H1 (cell line): ENCODE measurements at regions not wholly inside any gene's neighbourhood (a gene's known extent, or its start where the extent isn't known, plus 50 kb on each side); places are given as distances from the start of the nearest gene placed in this dataset.

Experiments
- CTCF ChIA-PET: fragments of 300-600 bp; sonication (Branson Sonifier 250); formaldehyde crosslinking; loops from one replicate; lab custom pipeline; 2021; ENCODE audit not compliant: partially characterized antibody; lab: Charles Lee
- POLR2A ChIA-PET: fragments of 300-600 bp; sonication (Branson Sonifier 250); formaldehyde crosslinking; loops from one replicate; lab custom pipeline; 2021; ENCODE audit warnings: inconsistent platforms; ENCODE audit not compliant: partially characterized antibody; lab: Charles Lee
- DNase-seq, 2 experiments: peaks; one replicate each; pipeline versions ENCODE4 v3.0.0 to v3.0.0-alpha.2; 2010 to 2022; ENCODE audit warnings: low spot score in 2 of 2, low read depth in 1 of 2, mixed read lengths in 1 of 2
- FAIRE-seq: peaks from 2 replicates; lab custom pipeline; 2011; peaks lifted over from hg19 to GRCh38; lab: Jason Lieb, UNC
- H2AFZ ChIP-seq: 2 replicates; pipeline ENCODE4 v1.8.1; 2012; ENCODE audit warnings: low read length, inconsistent platforms
- H2AK5ac ChIP-seq: 2 replicates; pipeline ENCODE4 v1.6.1; 2013; ENCODE audit warnings: low read depth, low read length
- H2BK120ac ChIP-seq: replicated peaks from 2 replicates; pipeline ENCODE3; 2013; ENCODE audit warnings: low read depth, low read length, inconsistent platforms
- H2BK12ac ChIP-seq: 2 replicates; pipeline ENCODE4 v1.6.1; 2013; ENCODE audit warnings: low read depth, low read length
- H2BK15ac ChIP-seq: 2 replicates; pipeline ENCODE4 v1.6.1; 2013; ENCODE audit warnings: low read length
- H2BK20ac ChIP-seq: 2 replicates; pipeline ENCODE4 v1.6.1; 2013; ENCODE audit warnings: low read length
- H2BK5ac ChIP-seq: 2 replicates; pipeline ENCODE4 v1.6.1; 2013; ENCODE audit warnings: low read depth, low read length
- H3K14ac ChIP-seq: 2 replicates; pipeline ENCODE4 v1.6.1; 2013; ENCODE audit warnings: inconsistent platforms; ENCODE audit not compliant: insufficient read length
- H3K18ac ChIP-seq: 2 replicates; pipeline ENCODE4 v1.6.1; 2013; ENCODE audit warnings: low read length; ENCODE audit errors: extremely low read depth
- H3K23ac ChIP-seq: 2 replicates; pipeline ENCODE4 v1.6.1; 2013; ENCODE audit warnings: inconsistent platforms; ENCODE audit not compliant: insufficient read length
- H3K23me2 ChIP-seq: 2 replicates; pipeline ENCODE4 v1.6.1; 2013; ENCODE audit warnings: low read depth, low read length
- H3K27ac ChIP-seq: 2 replicates; pipeline ENCODE4 v1.6.1; 2011; ENCODE audit warnings: low read depth, low read length, inconsistent platforms
- H3K27me3 ChIP-seq, 4 experiments: replicated peaks in 1 of 4; 1 replicate in 1 of 4; 2 replicates in 3 of 4; pipeline versions ENCODE4 v1.6.1 to v1.8.1; 2011 to 2013; ENCODE audit warnings: low read length in 3 of 4, mild to moderate bottlenecking in 3 of 4, inconsistent platforms in 2 of 4, mixed read lengths in 2 of 4, moderate library complexity in 1 of 4; ENCODE audit not compliant: control insufficient read depth in 3 of 4, insufficient read depth in 3 of 4; ENCODE audit errors: extremely low read depth in 1 of 4
- H3K36me3 ChIP-seq, 4 experiments: 2 replicates each; pipeline versions ENCODE4 v1.6.1 to v1.8.1; 2011 to 2013; ENCODE audit warnings: mild to moderate bottlenecking in 4 of 4, low read length in 3 of 4, moderate library complexity in 2 of 4, control low read depth in 1 of 4, inconsistent platforms in 1 of 4; ENCODE audit not compliant: insufficient read depth in 4 of 4, control insufficient read depth in 2 of 4
- H3K4ac ChIP-seq: replicated peaks from 2 replicates; pipeline ENCODE3; 2013; ENCODE audit warnings: low read length, low read depth, mixed read lengths, inconsistent platforms; ENCODE audit not compliant: insufficient read length
- H3K4me1 ChIP-seq, 4 experiments: replicated peaks in 1 of 4; 1 replicate in 1 of 4; 2 replicates in 3 of 4; pipeline versions ENCODE4 v1.6.1 to v1.8.1; 2011 to 2013; ENCODE audit warnings: low read length in 3 of 4, inconsistent platforms in 2 of 4, mixed read lengths in 1 of 4; ENCODE audit not compliant: insufficient read depth in 4 of 4, control insufficient read depth in 3 of 4
- H3K4me2 ChIP-seq, 2 experiments: 2 replicates each; pipeline versions ENCODE4 v1.6.1 to v1.8.1; 2011 to 2013; ENCODE audit warnings: low read depth in 2 of 2, low read length in 2 of 2, control low read depth in 1 of 2, inconsistent platforms in 1 of 2, mild to moderate bottlenecking in 1 of 2; ENCODE audit not compliant: insufficient read depth in 1 of 2
- H3K4me3 ChIP-seq, 4 experiments: fragments of 200-600, 300-600 bp in 1 of 4; sonication (generic), shearing (Covaris generic), sonication (Bioruptor Twin) in 1 of 4; 2 replicates each; pipeline versions ENCODE4 v1.5.1 to v1.8.1; 2011 to 2016; ENCODE audit warnings: low read length in 4 of 4, low read depth in 3 of 4, control low read depth in 2 of 4, inconsistent platforms in 2 of 4, mild to moderate bottlenecking in 2 of 4, mixed read lengths in 1 of 4, moderate library complexity in 1 of 4; ENCODE audit not compliant: insufficient read depth in 2 of 4; ENCODE audit errors: extremely low read depth in 1 of 4
- H3K56ac ChIP-seq: replicated peaks from 2 replicates; pipeline ENCODE3; 2013; ENCODE audit warnings: low read depth, mild to moderate bottlenecking, mixed read lengths, low read length, inconsistent platforms; ENCODE audit not compliant: insufficient read length
- H3K79me1 ChIP-seq: 2 replicates; pipeline ENCODE4 v1.6.1; 2013; ENCODE audit warnings: low read depth, low read length, control low read depth
- H3K79me2 ChIP-seq, 2 experiments: 2 replicates each; pipeline versions ENCODE4 v1.6.1 to v1.8.1; 2012 to 2013; ENCODE audit warnings: low read length in 2 of 2, mild to moderate bottlenecking in 2 of 2, inconsistent platforms in 1 of 2; ENCODE audit not compliant: insufficient read depth in 2 of 2, control insufficient read depth in 1 of 2
- H3K9ac ChIP-seq, 4 experiments: replicated peaks in 1 of 4; 1 replicate in 1 of 4; 2 replicates in 3 of 4; pipeline versions ENCODE4 v1.6.1 to v1.8.1; 2011 to 2013; ENCODE audit warnings: low read depth in 3 of 4, low read length in 3 of 4, control low read depth in 2 of 4, mild to moderate bottlenecking in 2 of 4, moderate library complexity in 2 of 4, inconsistent platforms in 1 of 4; ENCODE audit errors: extremely low read depth in 1 of 4
- H3K9me3 ChIP-seq, 2 experiments: 2 replicates each; pipeline versions ENCODE4 v1.6.1 to v1.8.1; 2012 to 2013; ENCODE audit warnings: mild to moderate bottlenecking in 2 of 2, moderate library complexity in 2 of 2, control low read depth in 1 of 2, inconsistent platforms in 1 of 2, low read depth in 1 of 2, low read length in 1 of 2, mixed read lengths in 1 of 2; ENCODE audit not compliant: insufficient read depth in 2 of 2
- H4K20me1 ChIP-seq, 2 experiments: replicated peaks in 1 of 2; 2 replicates each; pipeline versions ENCODE3 to v1.8.1; 2011 to 2013; ENCODE audit warnings: inconsistent platforms in 2 of 2, low read length in 2 of 2, mild to moderate bottlenecking in 1 of 2; ENCODE audit not compliant: insufficient read depth in 2 of 2, control insufficient read depth in 1 of 2
- H4K5ac ChIP-seq: 2 replicates; pipeline ENCODE4 v1.6.1; 2013; ENCODE audit warnings: low read length, low read depth, mixed read lengths, inconsistent platforms; ENCODE audit not compliant: insufficient read length
- H4K8ac ChIP-seq: 2 replicates; pipeline ENCODE4 v1.8.0; 2013; ENCODE audit warnings: mild to moderate bottlenecking, moderate library complexity, low read length, inconsistent platforms; ENCODE audit not compliant: insufficient read depth; ENCODE audit errors: extremely low read depth
- H4K91ac ChIP-seq: replicated peaks from 2 replicates; pipeline ENCODE3; 2013; ENCODE audit warnings: low read length, mixed read lengths, inconsistent platforms; ENCODE audit not compliant: insufficient read length
- ASH2L ChIP-seq: fragments of 200-600, 300-600 bp; sonication (generic); IDR thresholded peaks from one replicate; pipeline ENCODE4 v1.7.1; 2017; ENCODE audit warnings: low read length
- CBX5 ChIP-seq: fragments of 300-800, 300-1000 bp; sonication (generic); IDR thresholded peaks from 2 replicates; pipeline ENCODE4 v1.7.1; 2016; ENCODE audit warnings: antibody characterized with exemption, low read length, low read depth
- CHD1 ChIP-seq: IDR thresholded peaks from 2 replicates; pipeline ENCODE4 v1.6.1; 2012; ENCODE audit warnings: low read depth, low read length, improper control_type of control experiment
- CREB1 ChIP-seq: IDR thresholded peaks from 2 replicates; pipeline ENCODE4 v1.6.1; 2012; ENCODE audit warnings: inconsistent platforms
- GTF2F1 ChIP-seq: IDR thresholded peaks from 2 replicates; pipeline ENCODE4 v1.6.1; 2012; ENCODE audit warnings: low read depth, low read length, improper control_type of control experiment, borderline replicate concordance
- JUND ChIP-seq: IDR thresholded peaks from 2 replicates; pipeline ENCODE4 v1.6.1; 2011; ENCODE audit warnings: mild to moderate bottlenecking, improper control_type of control experiment, low read length
- MAFK ChIP-seq: IDR thresholded peaks from 2 replicates; pipeline ENCODE4 v1.6.1; 2012; ENCODE audit warnings: low read depth, mild to moderate bottlenecking, improper control_type of control experiment, low read length
- NANOG ChIP-seq: IDR thresholded peaks from 2 replicates; pipeline ENCODE4 v1.6.1; 2011; ENCODE audit warnings: low read length, low read depth, mild to moderate bottlenecking, inconsistent platforms; ENCODE audit not compliant: insufficient read depth, poor library complexity, severe bottlenecking
- POLR2A ChIP-seq, 2 experiments: IDR thresholded peaks; 1 replicate in 1 of 2; 2 replicates in 1 of 2; pipeline ENCODE4 v1.6.1; 2011; ENCODE audit warnings: low read depth in 2 of 2, low read length in 2 of 2, mild to moderate bottlenecking in 2 of 2; ENCODE audit errors: control extremely low read depth in 1 of 2
- POLR2AphosphoS5 ChIP-seq: IDR thresholded peaks from 2 replicates; pipeline ENCODE4 v1.6.1; 2011; ENCODE audit warnings: low read depth, low read length
- RBBP5 ChIP-seq: IDR thresholded peaks from 2 replicates; pipeline ENCODE4 v1.7.1; 2012; ENCODE audit warnings: low read depth, mild to moderate bottlenecking, inconsistent platforms, low read length, moderate library complexity, borderline replicate concordance
- SIN3A ChIP-seq, 2 experiments: IDR thresholded peaks in 1 of 2; conservative IDR thresholded peaks in 1 of 2; 2 replicates each; pipeline ENCODE4 v1.6.1; 2011 to 2012; ENCODE audit warnings: low read length in 2 of 2, improper control_type of control experiment in 1 of 2, low read depth in 1 of 2, mild to moderate bottlenecking in 1 of 2
- SUZ12 ChIP-seq: fragments of 200-600 bp; sonication (generic); IDR thresholded peaks from 2 replicates; pipeline ENCODE4 v1.6.1; 2012; ENCODE audit warnings: mild to moderate bottlenecking, inconsistent platforms, low read length, moderate library complexity, mixed read lengths
- TEAD4 ChIP-seq: IDR thresholded peaks from 2 replicates; pipeline ENCODE4 v1.6.1; 2012; ENCODE audit warnings: low read depth, low read length, inconsistent platforms, mixed read lengths
- WGBS, 2 experiments: shearing (Covaris generic) in 1 of 2; methylation state at CpG; one replicate each; pipeline versions ENCODE4 v1.1.6 to v1.1.7; 2013 to 2015; ENCODE audit warnings: low lambda C conversion rate in 2 of 2, mixed read lengths in 2 of 2, inconsistent platforms in 1 of 2, low coverage in 1 of 2, missing lambda C conversion rate in 1 of 2; ENCODE audit not compliant: insufficient replicate concordance in 2 of 2, insufficient coverage in 1 of 2, insufficient read length in 1 of 2; ENCODE audit errors: extremely low coverage in 1 of 2, missing lambda C conversion rate in 1 of 2; 5-methylcytosine and 5-hydroxymethylcytosine counted together
- TF ChIP-seq, protein P1 (sequence below): IDR thresholded peaks from 2 replicates; pipeline ENCODE4 v1.6.1; 2012; ENCODE audit warnings: low read length, inconsistent platforms

DNA sequence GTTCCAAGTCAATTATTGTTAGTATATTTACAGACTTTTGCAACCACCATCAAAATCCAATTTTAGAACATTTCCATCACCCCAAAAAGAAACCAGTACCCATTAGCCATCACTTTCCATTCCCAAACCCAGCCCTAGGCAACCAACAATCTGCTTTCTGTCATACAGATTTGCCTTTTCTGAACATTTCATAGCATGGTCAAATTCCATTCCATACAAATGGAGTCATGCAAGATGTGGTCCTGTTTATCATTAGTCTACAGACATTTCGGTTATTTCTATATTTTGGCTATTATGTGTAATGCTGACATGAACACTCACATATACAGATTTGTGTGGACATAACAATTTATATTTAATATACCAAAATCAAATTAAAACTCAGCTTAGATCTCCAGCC is 508.7 kb downstream of the ZNF674 start:
- Histone ChIP-seq H3K56ac (no peak overlapping the region), H2BK15ac (no peak overlapping the region), H2AFZ (no peak overlapping the region), H3K27me3 (no peaks in the 10 kb centered on the region), H2BK12ac (no peak overlapping the region), H3K27ac (no peak overlapping the region), H4K5ac (no peak overlapping the region), H3K18ac (no peak overlapping the region), H3K14ac (no peak overlapping the region), H2BK20ac (no peak overlapping the region), H4K8ac (no peak overlapping the region), H3K4me2 (no peak overlapping the region), H3K9me3 (no peaks in the 10 kb centered on the region; a peak in 1 of 4 replicates), H3K79me1 (no peaks in the 10 kb centered on the region), H2AK5ac (no peak overlapping the region), H2BK120ac (no peak overlapping the region), H4K91ac (no peak overlapping the region), H4K20me1 (no peaks in the 10 kb centered on the region), H3K79me2 (no peaks in the 10 kb centered on the region), H3K36me3 (no peaks in the 10 kb centered on the region), H3K4me1 (no peaks in the 10 kb centered on the region), H3K4ac (no peak overlapping the region), H3K4me3 (no peak overlapping the region), H3K23me2 (no peaks in the 10 kb centered on the region), H3K23ac (no peak overlapping the region), H3K9ac (no peak overlapping the region), H2BK5ac (no peak overlapping the region)
- FAIRE-seq (no peak), DNase-seq (no peak)
- ChIA-PET POLR2A (no interaction called here), CTCF (no interaction called here)
- WGBS, 2 experiments, result 80% methylated on average over 1 of the region's 1 CpG; no CpG with 5 or more reads in 1 of the 2 experiments
- TF ChIP-seq TEAD4 (no peak), ASH2L (no peak), NANOG (no peak), GTF2F1 (no peak), MAFK (no peak), CBX5 (no peak), RBBP5 (no peak), SIN3A (conservative IDR thresholded peaks at IDR 0.05 in 1 of 2, IDR thresholded peaks at IDR 0.05 in 1 of 2; ENCODE audit: low read depth in 1 of 2, low read length in 2 of 2) (no peak), SUZ12 (no peak), POLR2A (IDR thresholded peaks at IDR 0.05; ENCODE audit: control extremely low read depth in 1 of 2, low read depth in 2 of 2, low read length in 2 of 2) (no peak), CHD1 (no peak), JUND (no peak), POLR2AphosphoS5 (no peak), CREB1 (no peak)
- TF ChIP-seq, protein P1, sequence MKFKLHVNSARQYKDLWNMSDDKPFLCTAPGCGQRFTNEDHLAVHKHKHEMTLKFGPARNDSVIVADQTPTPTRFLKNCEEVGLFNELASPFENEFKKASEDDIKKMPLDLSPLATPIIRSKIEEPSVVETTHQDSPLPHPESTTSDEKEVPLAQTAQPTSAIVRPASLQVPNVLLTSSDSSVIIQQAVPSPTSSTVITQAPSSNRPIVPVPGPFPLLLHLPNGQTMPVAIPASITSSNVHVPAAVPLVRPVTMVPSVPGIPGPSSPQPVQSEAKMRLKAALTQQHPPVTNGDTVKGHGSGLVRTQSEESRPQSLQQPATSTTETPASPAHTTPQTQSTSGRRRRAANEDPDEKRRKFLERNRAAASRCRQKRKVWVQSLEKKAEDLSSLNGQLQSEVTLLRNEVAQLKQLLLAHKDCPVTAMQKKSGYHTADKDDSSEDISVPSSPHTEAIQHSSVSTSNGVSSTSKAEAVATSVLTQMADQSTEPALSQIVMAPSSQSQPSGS, result no peak
